Hematopoietic multipotent progenitor cell treated with erythropoietin and hydrocortisone succinate and interleukin-3 and kit ligand, for 6 days (in vitro differentiated cells): ENCODE measurements at regions not wholly inside any gene's neighbourhood (a gene's known extent, or its start where the extent isn't known, plus 50 kb on each side); places are given as distances from the start of the nearest gene placed in this dataset.
"Not testable (repeated sequence)": the region's sequence is repeated elsewhere in the genome, so short reads cannot be mapped to it uniquely, and the experiment has no call there.

ENCODE experiments used
- DNase-seq: peaks from one replicate; pipeline ENCODE4 v3.0.0-alpha.2; 2015

DNA sequence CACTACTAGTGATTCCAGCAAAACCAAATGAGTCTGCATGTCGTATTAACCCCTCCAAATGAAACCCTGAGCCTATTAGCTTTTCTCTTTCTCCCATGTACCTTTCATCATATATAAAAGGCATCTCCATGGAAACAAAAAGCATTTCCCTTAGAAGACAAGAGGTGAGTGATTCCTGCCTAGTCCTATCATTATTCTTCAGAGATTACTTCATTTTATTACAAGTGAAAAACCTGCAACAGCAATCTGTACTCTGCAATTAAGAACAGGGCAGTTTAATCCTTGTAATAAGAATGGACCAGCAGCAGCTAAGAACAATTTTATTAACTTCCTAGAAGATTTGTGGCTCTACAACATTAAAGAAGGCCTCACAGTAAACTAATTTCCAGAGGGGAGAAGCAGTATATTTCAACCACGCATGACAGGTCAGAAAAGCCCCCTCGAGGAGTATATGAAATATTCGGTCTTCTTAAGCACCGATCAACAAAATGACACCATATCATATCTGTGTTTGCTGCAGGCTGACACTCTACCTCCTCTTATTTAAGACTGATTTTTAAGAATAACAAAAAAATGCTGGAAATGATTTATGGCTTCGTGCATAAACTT, 132.3 kb upstream of the TFPI start:
- no peak for DNase-seq

GRCh38 chr2:187687585-187687984, 133.3 kb upstream of the TFPI start:
- no peak for DNase-seq

- no peak for DNase-seq
Observed at GRCh38 chr2:187689372-187689771, 135.1 kb upstream of the TFPI start.

GRCh38 chr2:187693923-187694322, 139.7 kb upstream of the TFPI start:
- no peak for DNase-seq

GRCh38 chr2:187696644-187697043, 142.4 kb upstream of the TFPI start:
- not testable (repeated sequence) for DNase-seq

GRCh38 chr2:187698374-187699110, 144.3 kb upstream of the TFPI start:
- no peak for DNase-seq

DNA sequence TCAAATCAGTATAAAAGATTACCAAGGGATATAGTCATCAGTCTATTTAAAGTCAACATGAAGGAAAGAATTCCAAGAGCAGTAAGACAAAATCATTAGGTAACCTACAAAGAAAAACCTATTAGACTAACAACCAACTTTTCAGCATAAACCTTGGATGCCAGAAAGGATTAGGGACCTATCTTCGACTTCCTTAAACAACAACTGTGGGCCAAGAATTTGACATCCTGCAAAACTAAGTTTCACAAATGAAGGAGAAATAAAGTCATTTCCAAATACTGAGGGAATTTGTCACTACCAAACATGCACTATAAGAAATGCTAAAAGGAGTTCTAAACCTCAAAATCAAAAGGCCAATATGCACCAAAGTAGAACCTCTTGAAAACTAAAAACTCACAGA, 147.9 kb upstream of the TFPI start:
- no peak for DNase-seq

GRCh38 chr2:187708272-187708671, 154.0 kb upstream of the TFPI start:
- DNase-seq, result no peak

GRCh38 chr2:187709065-187709464, 154.8 kb upstream of the TFPI start:
- no peak for DNase-seq

DNA sequence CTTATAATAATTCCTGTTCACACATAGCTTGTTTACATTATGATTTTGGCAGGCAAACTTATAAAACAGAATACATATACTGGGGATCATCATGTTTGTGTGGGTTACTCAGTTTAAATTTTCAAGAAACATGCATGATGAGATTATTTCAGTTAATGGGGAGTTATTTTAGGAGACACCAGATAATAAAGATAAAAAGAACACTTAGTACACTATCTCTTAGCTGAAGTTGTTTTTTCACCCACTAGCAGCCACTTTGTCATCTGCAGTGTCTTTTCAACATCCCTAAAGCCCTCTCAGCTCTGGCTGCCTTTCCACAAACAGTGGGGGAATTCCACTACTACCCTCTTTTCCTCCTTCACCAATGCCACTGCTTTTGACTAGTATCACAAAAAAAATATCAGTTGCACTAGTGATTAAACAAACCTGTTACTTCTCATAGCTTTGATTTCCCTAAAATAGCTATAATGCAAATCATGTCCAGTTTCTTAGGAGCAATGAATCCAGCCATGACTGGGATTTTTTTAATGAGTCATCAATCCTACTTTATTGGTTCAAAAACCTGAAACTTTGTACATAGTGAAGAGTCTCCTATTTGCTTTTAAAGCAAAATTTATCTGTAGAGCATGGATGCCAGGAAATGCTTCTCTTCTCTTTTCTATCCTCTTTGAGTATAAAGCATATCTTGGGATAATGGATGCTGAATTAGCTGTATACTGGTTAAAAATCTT, 156.7 kb upstream of the TFPI start:
- no peak for DNase-seq

- DNase-seq, result no peak
Observed at GRCh38 chr2:187715590-187715989, 161.4 kb upstream of the TFPI start.

GRCh38 chr2:187716301-187716700, 162.1 kb upstream of the TFPI start:
- no peak for DNase-seq

DNA sequence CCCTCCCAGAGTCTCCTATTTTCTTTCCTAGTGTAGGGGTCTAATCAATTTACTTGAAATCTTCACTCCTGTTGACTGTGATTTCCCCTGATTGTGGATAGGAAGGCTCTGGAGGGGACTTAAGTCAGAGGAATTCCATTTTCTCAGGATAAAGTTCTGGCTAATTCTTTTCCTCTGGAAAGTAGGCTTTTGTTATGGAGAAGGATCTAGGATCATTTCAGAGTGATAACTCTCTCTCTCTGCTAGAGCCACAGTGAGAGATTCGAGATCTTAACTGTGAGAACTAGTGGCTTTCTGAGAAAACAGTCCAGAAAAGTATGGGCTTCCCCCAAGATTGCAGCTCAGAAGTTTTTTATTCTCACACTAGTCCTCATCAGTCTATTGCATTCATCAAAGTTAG, 163.9 kb upstream of the TFPI start:
- no peak for DNase-seq

GRCh38 chr2:187719510-187719909, 165.3 kb upstream of the TFPI start:
- no peak for DNase-seq

DNA sequence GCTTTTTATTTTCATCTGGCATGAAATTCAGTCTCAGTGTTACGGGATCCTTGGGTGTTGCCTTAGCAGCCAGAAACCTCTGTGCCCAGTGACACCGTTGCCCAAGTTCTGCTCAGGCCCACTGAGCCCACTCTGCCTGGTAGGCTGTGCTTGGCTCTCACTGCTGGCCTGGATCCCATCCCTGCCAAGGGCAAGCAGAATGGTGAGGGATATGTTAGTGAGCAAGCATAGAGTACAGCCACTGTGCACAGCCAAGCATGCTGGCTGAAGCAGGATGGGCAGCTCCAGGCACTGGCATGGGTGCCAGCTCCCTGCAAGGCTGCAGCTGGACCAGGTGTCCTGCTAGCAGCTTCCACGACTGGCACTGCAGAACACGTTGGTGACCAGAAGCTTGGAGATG, 194.7 kb upstream of the TFPI start:
- DNase-seq, result no peak

GRCh38 chr2:187749804-187750431, 195.7 kb upstream of the TFPI start:
- no peak for DNase-seq

- no peak for DNase-seq
Observed at GRCh38 chr2:187768995-187769394, 214.8 kb upstream of the TFPI start.

- no peak for DNase-seq
Observed at GRCh38 chr2:187769437-187769836, 215.2 kb upstream of the TFPI start.

- no peak for DNase-seq
Observed at GRCh38 chr2:187774551-187775071, 220.4 kb upstream of the TFPI start.

GRCh38 chr2:187775196-187775595, 221.0 kb upstream of the TFPI start:
- DNase-seq, result no peak

- DNase-seq, result no peak
Observed at GRCh38 chr2:187775651-187776050, 221.4 kb upstream of the TFPI start.

GRCh38 chr2:187782301-187782700, 228.1 kb upstream of the TFPI start:
- DNase-seq, result no peak

- DNase-seq, result no peak
Observed at GRCh38 chr2:187783446-187783845, 229.2 kb upstream of the TFPI start.
